ENCODE measurements at regions not wholly inside any gene's neighbourhood (a gene's known extent, or its start where the extent isn't known, plus 50 kb on each side); places are given as distances from the start of the nearest gene placed in this dataset.
"Not testable (repeated sequence)": the region's sequence is repeated elsewhere in the genome, so short reads cannot be mapped to it uniquely, and the experiment has no call there.

DNA sequence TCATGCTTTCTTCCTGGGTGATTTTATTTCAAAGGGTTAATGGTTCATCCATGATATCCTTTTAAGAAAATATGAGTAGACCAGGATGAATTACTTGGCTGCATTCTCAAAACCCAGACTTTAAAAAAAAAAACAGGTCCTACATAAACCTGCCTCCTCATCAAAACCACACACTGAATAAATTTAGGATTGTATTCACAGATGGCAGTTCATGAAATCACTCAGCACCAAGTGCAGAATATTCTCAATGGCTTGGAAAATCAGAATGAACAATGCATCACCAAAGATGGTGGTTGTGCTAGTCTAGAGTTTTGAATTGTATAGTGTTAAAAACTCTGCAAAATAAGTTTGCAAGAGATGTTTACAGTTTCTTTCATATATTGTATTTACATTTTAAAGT lies 145.4 kb upstream of the GRAMD2B start:
- no peak overlapping the region for H3K4me3 Mint-ChIP-seq (ENCODE audit: low read depth)
- no peaks in the 10 kb centered on the region for H3K4me1 Mint-ChIP-seq (ENCODE audit: low read depth)
- peaks cover 28% of the 10 kb centered on the region for H3K27me3 Mint-ChIP-seq
- TF ChIP-seq, protein P1, sequence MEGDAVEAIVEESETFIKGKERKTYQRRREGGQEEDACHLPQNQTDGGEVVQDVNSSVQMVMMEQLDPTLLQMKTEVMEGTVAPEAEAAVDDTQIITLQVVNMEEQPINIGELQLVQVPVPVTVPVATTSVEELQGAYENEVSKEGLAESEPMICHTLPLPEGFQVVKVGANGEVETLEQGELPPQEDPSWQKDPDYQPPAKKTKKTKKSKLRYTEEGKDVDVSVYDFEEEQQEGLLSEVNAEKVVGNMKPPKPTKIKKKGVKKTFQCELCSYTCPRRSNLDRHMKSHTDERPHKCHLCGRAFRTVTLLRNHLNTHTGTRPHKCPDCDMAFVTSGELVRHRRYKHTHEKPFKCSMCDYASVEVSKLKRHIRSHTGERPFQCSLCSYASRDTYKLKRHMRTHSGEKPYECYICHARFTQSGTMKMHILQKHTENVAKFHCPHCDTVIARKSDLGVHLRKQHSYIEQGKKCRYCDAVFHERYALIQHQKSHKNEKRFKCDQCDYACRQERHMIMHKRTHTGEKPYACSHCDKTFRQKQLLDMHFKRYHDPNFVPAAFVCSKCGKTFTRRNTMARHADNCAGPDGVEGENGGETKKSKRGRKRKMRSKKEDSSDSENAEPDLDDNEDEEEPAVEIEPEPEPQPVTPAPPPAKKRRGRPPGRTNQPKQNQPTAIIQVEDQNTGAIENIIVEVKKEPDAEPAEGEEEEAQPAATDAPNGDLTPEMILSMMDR (IDR thresholded peaks at IDR 0.05; ENCODE audit: unreplicated experiment), result no peak
- no peaks in the 10 kb centered on the region for H3K9me3 Mint-ChIP-seq (ENCODE audit: low read depth)
- no peaks in the 10 kb centered on the region for H3K36me3 Mint-ChIP-seq (ENCODE audit: insufficient read depth)
- DNase-seq (ENCODE audit: low spot score, unreplicated experiment), result no peak
- no peak overlapping the region for H3K27ac Mint-ChIP-seq

DNA sequence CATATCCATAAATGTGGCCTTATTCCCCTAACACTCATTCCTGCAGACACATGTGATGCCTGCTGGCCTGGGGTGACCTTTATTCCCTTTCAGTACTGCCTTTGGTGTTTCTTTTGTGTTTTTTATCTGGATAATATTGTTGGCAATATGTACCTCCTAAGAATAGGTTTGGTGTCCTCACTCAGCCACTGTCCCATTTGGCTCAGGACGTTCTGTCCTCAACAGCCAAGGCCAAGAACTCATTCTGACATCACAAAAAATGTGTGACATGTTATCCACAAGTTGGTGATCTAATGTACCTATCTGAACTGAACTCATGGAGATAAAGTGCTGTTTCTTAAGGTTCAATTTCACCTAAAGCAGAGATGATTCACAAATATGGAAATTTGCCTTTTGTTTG lies 142.9 kb upstream of the GRAMD2B start:
- no peak overlapping the region for H3K4me3 Mint-ChIP-seq (ENCODE audit: low read depth)
- no peaks in the 10 kb centered on the region for H3K9me3 Mint-ChIP-seq (ENCODE audit: low read depth)
- H3K36me3 Mint-ChIP-seq (ENCODE audit: insufficient read depth), result no peaks in the 10 kb centered on the region
- TF ChIP-seq, protein P1 (IDR thresholded peaks at IDR 0.05; ENCODE audit: unreplicated experiment), result no peak
- peaks cover 16% of the 10 kb centered on the region for H3K4me1 Mint-ChIP-seq (ENCODE audit: low read depth)
- DNase-seq (ENCODE audit: low spot score, unreplicated experiment), result no peak
- no peak overlapping the region for H3K27ac Mint-ChIP-seq
- H3K27me3 Mint-ChIP-seq, result peaks cover 24% of the 10 kb centered on the region

DNA sequence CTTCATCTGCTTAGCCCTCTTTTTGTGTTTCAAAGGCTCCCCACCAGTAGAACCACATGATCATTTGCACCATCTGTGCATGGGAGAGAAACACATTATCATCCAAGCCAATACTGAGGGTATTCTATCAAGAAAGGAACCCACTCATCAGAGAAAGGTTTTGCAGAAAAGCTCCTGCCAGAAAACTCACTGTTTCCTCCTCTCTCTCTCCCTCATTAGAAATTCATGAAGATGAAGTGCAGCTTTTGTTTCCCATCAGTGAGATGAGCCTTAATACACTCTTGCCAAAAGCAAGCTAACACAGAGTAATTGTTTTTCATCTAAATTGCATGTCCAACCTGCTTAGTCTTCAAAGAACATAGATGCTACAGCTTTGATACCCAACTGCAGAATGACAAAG lies 142.4 kb upstream of the GRAMD2B start:
- Mint-ChIP-seq H3K27me3 (peaks cover 24% of the 10 kb centered on the region), H3K4me3 (ENCODE audit: low read depth) (no peak overlapping the region), H3K36me3 (ENCODE audit: insufficient read depth) (no peaks in the 10 kb centered on the region), H3K9me3 (ENCODE audit: low read depth) (no peaks in the 10 kb centered on the region), H3K4me1 (ENCODE audit: low read depth) (peaks cover 18% of the 10 kb centered on the region), H3K27ac (no peak overlapping the region)
- no peak for DNase-seq (ENCODE audit: low spot score, unreplicated experiment)
- TF ChIP-seq, protein P1 (IDR thresholded peaks at IDR 0.05; ENCODE audit: unreplicated experiment), result no peak

DNA sequence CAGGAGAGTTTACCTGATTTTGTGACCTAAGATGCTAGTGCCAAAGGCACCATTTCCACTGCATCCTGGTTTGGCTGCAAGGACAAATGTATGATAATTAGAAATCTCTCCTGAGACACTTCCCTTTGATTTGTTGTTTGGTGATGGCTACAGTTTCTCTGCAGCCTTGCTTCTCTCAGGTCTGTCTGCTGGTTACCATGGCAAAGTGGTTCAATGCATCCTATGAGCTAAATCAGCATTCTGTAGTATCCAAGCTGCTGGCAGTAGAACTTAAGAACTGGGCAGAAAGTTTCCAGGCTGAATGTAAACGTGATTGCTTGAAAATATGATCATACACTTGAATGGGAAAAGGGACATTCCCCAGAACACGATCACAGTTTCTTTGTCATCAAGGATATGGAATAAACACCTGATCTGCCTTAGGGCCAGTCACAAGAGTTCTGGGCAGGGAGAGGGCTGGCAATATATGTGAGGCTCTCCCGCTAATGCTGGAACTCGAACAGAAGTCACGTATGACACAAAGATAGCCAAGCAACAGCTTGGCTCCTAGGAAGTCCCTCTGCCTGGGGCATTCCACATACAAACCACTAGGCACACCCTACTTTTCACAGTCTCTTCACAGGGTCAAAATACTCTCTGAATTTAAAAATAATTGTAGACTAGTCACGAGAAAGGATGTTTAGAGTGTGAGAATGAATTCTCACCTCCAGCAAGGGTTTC lies 138.1 kb upstream of the GRAMD2B start:
- no peaks in the 10 kb centered on the region for H3K36me3 Mint-ChIP-seq (ENCODE audit: insufficient read depth)
- no peak overlapping the region for H3K4me3 Mint-ChIP-seq (ENCODE audit: low read depth)
- no peak for DNase-seq (ENCODE audit: low spot score, unreplicated experiment)
- no peak overlapping the region for H3K27ac Mint-ChIP-seq
- H3K27me3 Mint-ChIP-seq, result peaks cover 12% of the 10 kb centered on the region
- TF ChIP-seq, protein P1 (IDR thresholded peaks at IDR 0.05; ENCODE audit: unreplicated experiment), result no peak
- peaks cover 25% of the 10 kb centered on the region for H3K4me1 Mint-ChIP-seq (ENCODE audit: low read depth)
- no peaks in the 10 kb centered on the region for H3K9me3 Mint-ChIP-seq (ENCODE audit: low read depth)

DNA sequence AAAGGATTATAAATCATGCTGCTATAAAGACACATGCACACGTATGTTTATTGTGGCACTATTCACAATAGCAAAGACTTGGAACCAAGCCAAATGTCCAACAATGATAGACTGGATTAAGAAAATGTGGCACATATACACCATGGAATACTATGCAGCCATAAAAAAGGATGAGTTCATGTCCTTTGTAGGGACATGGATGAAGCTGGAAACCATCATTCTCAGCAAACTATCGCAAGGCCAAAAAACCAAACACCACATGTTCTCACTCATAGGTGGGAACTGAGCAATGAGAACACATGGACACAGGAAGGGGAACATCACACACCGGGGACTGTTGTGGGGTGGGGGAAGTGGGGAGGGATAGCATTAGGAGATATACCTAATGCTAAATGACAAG lies 127.1 kb upstream of the GRAMD2B start:
- H3K4me3 Mint-ChIP-seq (ENCODE audit: low read depth); H3K27ac Mint-ChIP-seq; H3K27me3 Mint-ChIP-seq; H3K36me3 Mint-ChIP-seq (ENCODE audit: insufficient read depth); H3K4me1 Mint-ChIP-seq (ENCODE audit: low read depth); DNase-seq (ENCODE audit: low spot score, unreplicated experiment): not testable (repeated sequence)
- H3K9me3 Mint-ChIP-seq (ENCODE audit: low read depth), result peaks cover 21% of the 10 kb centered on the region

DNA sequence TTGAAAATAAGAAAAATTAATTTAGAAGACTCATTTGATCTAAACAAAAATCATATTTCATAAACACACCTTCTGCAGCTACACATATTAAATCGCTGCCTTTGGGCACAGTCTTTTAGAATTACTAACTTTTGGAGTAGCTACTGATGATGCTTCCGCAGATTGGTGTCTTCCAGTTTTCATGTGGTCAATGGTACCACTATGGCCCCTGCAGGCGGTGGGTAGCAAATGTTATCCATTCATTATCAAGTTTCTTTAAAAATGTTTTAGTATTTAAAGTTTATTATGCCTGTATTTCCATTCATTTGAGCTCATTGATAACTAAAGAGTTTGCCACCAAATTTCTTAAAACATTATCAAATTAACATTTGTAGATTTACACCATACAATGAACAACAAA lies 122.9 kb upstream of the GRAMD2B start:
- peaks cover 3% of the 10 kb centered on the region for H3K36me3 Mint-ChIP-seq (ENCODE audit: insufficient read depth)
- H3K9me3 Mint-ChIP-seq (ENCODE audit: low read depth), result peaks cover 21% of the 10 kb centered on the region
- no peaks in the 10 kb centered on the region for H3K27me3 Mint-ChIP-seq
- H3K27ac Mint-ChIP-seq, result no peak overlapping the region
- no peak for DNase-seq (ENCODE audit: low spot score, unreplicated experiment)
- H3K4me3 Mint-ChIP-seq (ENCODE audit: low read depth), result no peak overlapping the region
- TF ChIP-seq, protein P1 (IDR thresholded peaks at IDR 0.05; ENCODE audit: unreplicated experiment), result no peak
- no peaks in the 10 kb centered on the region for H3K4me1 Mint-ChIP-seq (ENCODE audit: low read depth)
